ENCODE measurements at regions not wholly inside any gene's neighbourhood (a gene's known extent, or its start where the extent isn't known, plus 50 kb on each side); places are given as distances from the start of the nearest gene placed in this dataset.

- no peak for DNase-seq (ENCODE audit: low read depth)
Observed at GRCh38 chrX:39829965-39830364, 267.8 kb downstream of the BCOR start.

GRCh38 chrX:39830414-39830813 lies 267.3 kb downstream of the BCOR start:
- DNase-seq (ENCODE audit: low read depth): no peak

GRCh38 chrX:39832211-39832610 lies 265.5 kb downstream of the BCOR start:
- no peak for DNase-seq (ENCODE audit: low read depth)

GRCh38 chrX:39834600-39834999 lies 263.2 kb downstream of the BCOR start:
- DNase-seq (ENCODE audit: low read depth): no peak

GRCh38 chrX:39835241-39835640 lies 262.5 kb downstream of the BCOR start:
- no peak for DNase-seq (ENCODE audit: low read depth)

- DNase-seq (ENCODE audit: low read depth): no peak
Observed at GRCh38 chrX:39835776-39836175, 262.0 kb downstream of the BCOR start.

GRCh38 chrX:39836802-39837420 lies 260.8 kb downstream of the BCOR start:
- no peak for DNase-seq (ENCODE audit: low read depth)

- DNase-seq (ENCODE audit: low read depth): no peak
Observed at GRCh38 chrX:39837688-39838087, 260.1 kb downstream of the BCOR start.

- no peak for DNase-seq (ENCODE audit: low read depth)
Observed at GRCh38 chrX:39839371-39839770, 258.4 kb downstream of the BCOR start.

- no peak for DNase-seq (ENCODE audit: low read depth)
Observed at GRCh38 chrX:39840133-39840532, 257.6 kb downstream of the BCOR start.

- DNase-seq (ENCODE audit: low read depth): no peak
Observed at GRCh38 chrX:39840581-39841093, 257.1 kb downstream of the BCOR start.

- DNase-seq (ENCODE audit: low read depth): no peak
Observed at GRCh38 chrX:39841604-39842003, 256.2 kb downstream of the BCOR start.

GRCh38 chrX:39842281-39842973 lies 255.3 kb downstream of the BCOR start:
- no peak for DNase-seq (ENCODE audit: low read depth)

- DNase-seq (ENCODE audit: low read depth): no peak
Observed at GRCh38 chrX:39843318-39843717, 254.4 kb downstream of the BCOR start.

- no peak for DNase-seq (ENCODE audit: low read depth)
Observed at GRCh38 chrX:39845233-39845632, 252.5 kb downstream of the BCOR start.

- DNase-seq (ENCODE audit: low read depth): no peak
Observed at GRCh38 chrX:39846460-39846859, 251.3 kb downstream of the BCOR start.

- no peak for DNase-seq (ENCODE audit: low read depth)
Observed at GRCh38 chrX:39848243-39848642, 249.5 kb downstream of the BCOR start.

- peak; percentile 58 for DNase-seq (ENCODE audit: low read depth)
Observed at GRCh38 chrX:39848900-39849299, 248.9 kb downstream of the BCOR start.

GRCh38 chrX:39850209-39850608 lies 247.5 kb downstream of the BCOR start:
- DNase-seq (ENCODE audit: low read depth): no peak

GRCh38 chrX:39850630-39851152 lies 247.1 kb downstream of the BCOR start:
- DNase-seq (ENCODE audit: low read depth): peak; percentile 19

- no peak for DNase-seq (ENCODE audit: low read depth)
Observed at GRCh38 chrX:39851745-39852455, 245.9 kb downstream of the BCOR start.

GRCh38 chrX:39852491-39852890 lies 245.3 kb downstream of the BCOR start:
- DNase-seq (ENCODE audit: low read depth): no peak
